Liver (tissue), 8 donors: ENCODE measurements at regions not wholly inside any gene's neighbourhood (a gene's known extent, or its start where the extent isn't known, plus 50 kb on each side); places are given as distances from the start of the nearest gene placed in this dataset.

Source experiments
- DNase-seq: peaks from one replicate; pipeline ENCODE4 v3.0.0-alpha.2; 2017; ENCODE audit warnings: low spot score
- H3K27ac ChIP-seq, 2 donors: one replicate each; pipeline ENCODE4 v1.7.0; 2013; ENCODE audit warnings: inconsistent platforms in 2 of 2, low read length in 2 of 2, control low read depth in 1 of 2, low read depth in 1 of 2, mild to moderate bottlenecking in 1 of 2
- H3K27me3 ChIP-seq, 4 donors: one replicate each; pipeline versions ENCODE4 v1.6.1 to v1.7.0; 2013; ENCODE audit warnings: low read length in 3 of 4, inconsistent platforms in 1 of 4, mild to moderate bottlenecking in 1 of 4, moderate library complexity in 1 of 4; ENCODE audit not compliant: control insufficient read depth in 4 of 4, insufficient read depth in 4 of 4
- H3K36me3 ChIP-seq, 4 donors: one replicate each; pipeline versions ENCODE4 v1.6.1 to v1.7.0; 2013; ENCODE audit warnings: low read length in 3 of 4, mild to moderate bottlenecking in 3 of 4, low read depth in 1 of 4, moderate library complexity in 1 of 4; ENCODE audit not compliant: control insufficient read depth in 4 of 4, insufficient read depth in 3 of 4
- H3K4me1 ChIP-seq, 4 donors: one replicate each; pipeline versions ENCODE4 v1.6.1 to v1.7.0; 2013; ENCODE audit warnings: low read length in 3 of 4, mild to moderate bottlenecking in 3 of 4, moderate library complexity in 1 of 4; ENCODE audit not compliant: control insufficient read depth in 4 of 4, insufficient read depth in 4 of 4
- H3K4me3 ChIP-seq, 3 donors: one replicate each; pipeline versions ENCODE4 v1.6.1 to v1.7.0; 2013; ENCODE audit warnings: low read length in 3 of 3, control low read depth in 1 of 3, low read depth in 1 of 3, mild to moderate bottlenecking in 1 of 3
- H3K9ac ChIP-seq, 2 donors: one replicate each; pipeline ENCODE4 v1.7.0; 2013; ENCODE audit warnings: low read length in 2 of 2, mild to moderate bottlenecking in 2 of 2, moderate library complexity in 2 of 2, control low read depth in 1 of 2, low read depth in 1 of 2
- H3K9me3 ChIP-seq, 4 donors: one replicate each; pipeline versions ENCODE4 v1.6.1 to v1.7.0; 2013; ENCODE audit warnings: low read length in 3 of 4; ENCODE audit not compliant: control insufficient read depth in 4 of 4
- ATF3 ChIP-seq: IDR thresholded peaks from 2 replicates; pipeline ENCODE4 v1.6.1; 2016; ENCODE audit warnings: antibody characterized with exemption
- CTCF ChIP-seq: fragments of 150-350 bp; IDR thresholded peaks from 2 replicates; pipeline ENCODE4 v1.5.1; 2017; ENCODE audit warnings: improper control_type of control experiment, low read depth, low read length; ENCODE audit not compliant: missing input control
- EGR1 ChIP-seq, 2 donors: IDR thresholded peaks; 2 replicates each; pipeline ENCODE4 v1.6.1; 2016 to 2018; ENCODE audit warnings: antibody characterized with exemption in 2 of 2, low read depth in 2 of 2
- FOXA1 ChIP-seq: IDR thresholded peaks from 2 replicates; pipeline ENCODE4 v1.6.1; 2016; ENCODE audit warnings: antibody characterized with exemption
- FOXA2 ChIP-seq: IDR thresholded peaks from 2 replicates; pipeline ENCODE4 v1.6.1; 2016; ENCODE audit warnings: antibody characterized with exemption
- GABPA ChIP-seq, 2 donors: IDR thresholded peaks in 1 of 2; conservative IDR thresholded peaks in 1 of 2; 2 replicates each; pipeline ENCODE4 v1.6.1; 2016; ENCODE audit warnings: antibody characterized with exemption in 2 of 2, mild to moderate bottlenecking in 1 of 2, moderate library complexity in 1 of 2
- HNF4A ChIP-seq, 2 donors: conservative IDR thresholded peaks; 2 replicates each; pipeline ENCODE4 v1.6.1; 2016; ENCODE audit warnings: antibody characterized with exemption in 2 of 2, mild to moderate bottlenecking in 2 of 2
- HNF4G ChIP-seq: IDR thresholded peaks from 2 replicates; pipeline ENCODE4 v1.6.1; 2016; ENCODE audit warnings: antibody characterized with exemption
- JUND ChIP-seq, 2 donors: IDR thresholded peaks; 2 replicates each; pipeline ENCODE4 v1.6.1; 2016; ENCODE audit warnings: antibody characterized with exemption in 2 of 2
- NR2F2 ChIP-seq: IDR thresholded peaks from 2 replicates; pipeline ENCODE4 v1.6.1; 2016; ENCODE audit warnings: antibody characterized with exemption
- RAD21 ChIP-seq, 2 donors: IDR thresholded peaks; 2 replicates each; pipeline ENCODE4 v1.6.1; 2016; ENCODE audit warnings: antibody characterized with exemption in 2 of 2, mild to moderate bottlenecking in 2 of 2
- REST ChIP-seq: IDR thresholded peaks from 2 replicates; pipeline ENCODE4 v1.6.1; 2016; ENCODE audit warnings: antibody characterized with exemption, mild to moderate bottlenecking
- RXRA ChIP-seq, 2 donors: IDR thresholded peaks; 2 replicates each; pipeline ENCODE4 v1.6.1; 2017 to 2018; ENCODE audit warnings: antibody characterized with exemption in 2 of 2, mild to moderate bottlenecking in 1 of 2
- SP1 ChIP-seq: IDR thresholded peaks from 2 replicates; pipeline ENCODE4 v1.6.1; 2018; ENCODE audit warnings: antibody characterized with exemption, mild to moderate bottlenecking
- TAF1 ChIP-seq: conservative IDR thresholded peaks from 2 replicates; pipeline ENCODE4 v1.6.1; 2016; ENCODE audit warnings: antibody characterized with exemption, mild to moderate bottlenecking
- ZBTB33 ChIP-seq: IDR thresholded peaks from 2 replicates; pipeline ENCODE4 v1.6.1; 2016; ENCODE audit warnings: antibody characterized with exemption
- WGBS: extraction: QIAGEN DNeasy Blood & Tissue Kit; methylation state at CpG from one replicate; pipeline ENCODE4 v1.1.7; 2013; 5-methylcytosine and 5-hydroxymethylcytosine counted together
- donor health status: healthy.
- donor health status: healthy.
- donor health status: healthy.
- donor health status: healthy.
- donor health status: healthy.

GRCh38 chr1:199766218-199766792 lies 261.2 kb upstream of the NR5A2 start:
- TF ChIP-seq TAF1 = no peak
- TF ChIP-seq HNF4G = no peak
- TF ChIP-seq HNF4A (conservative IDR thresholded peaks at IDR 0.05) = no peak
- no peak for TF ChIP-seq SP1
- TF ChIP-seq FOXA2 = no peak
- no peak for TF ChIP-seq GABPA (IDR thresholded peaks at IDR 0.05 in 1 of 2, conservative IDR thresholded peaks at IDR 0.05 in 1 of 2)
- no peak for TF ChIP-seq REST
- no peak for TF ChIP-seq NR2F2
- TF ChIP-seq EGR1 (IDR thresholded peaks at IDR 0.05; ENCODE audit: low read depth in 2 of 2) = no peak
- TF ChIP-seq RXRA (IDR thresholded peaks at IDR 0.05) = no peak
- TF ChIP-seq JUND (IDR thresholded peaks at IDR 0.05) = no peak
- TF ChIP-seq ZBTB33 = no peak
- TF ChIP-seq ATF3 = no peak
- TF ChIP-seq FOXA1 = no peak
- no peak for TF ChIP-seq CTCF
- no peak for TF ChIP-seq RAD21 (IDR thresholded peaks at IDR 0.05)
- DNase-seq = no peak
- no peaks in the 10 kb centered on the region for H3K4me1 ChIP-seq

GRCh38 chr1:199767700-199768099 lies 259.8 kb upstream of the NR5A2 start:
- Histone ChIP-seq H3K27ac (no peak overlapping the region), H3K27me3 (no peaks in the 10 kb centered on the region), H3K9me3 (peaks cover 0 to 6% (median 0%) of the 10 kb centered on the region in 4 donors), H3K4me3 (no peak overlapping the region), H3K9ac (no peak overlapping the region), H3K36me3 (no peaks in the 10 kb centered on the region), H3K4me1 (no peaks in the 10 kb centered on the region)
- WGBS = 95% methylated on average over 2 of the region's 2 CpGs
- no peak for DNase-seq
- TF ChIP-seq SP1 (no peak), JUND (IDR thresholded peaks at IDR 0.05) (no peak), ZBTB33 (no peak), NR2F2 (no peak), RAD21 (IDR thresholded peaks at IDR 0.05) (no peak), EGR1 (IDR thresholded peaks at IDR 0.05; ENCODE audit: low read depth in 2 of 2) (no peak), HNF4A (conservative IDR thresholded peaks at IDR 0.05) (no peak), REST (no peak), RXRA (IDR thresholded peaks at IDR 0.05) (no peak), GABPA (IDR thresholded peaks at IDR 0.05 in 1 of 2, conservative IDR thresholded peaks at IDR 0.05 in 1 of 2) (no peak), ATF3 (no peak), FOXA1 (no peak)

More at GRCh38 chr1:199766218-199766792, 261.2 kb upstream of the NR5A2 start:
- Histone ChIP-seq H3K27me3 (no peaks in the 10 kb centered on the region), H3K36me3 (no peaks in the 10 kb centered on the region), H3K27ac (no peak overlapping the region), H3K9me3 (peaks cover 0 to 6% (median 0%) of the 10 kb centered on the region in 4 donors), H3K9ac (no peak overlapping the region), H3K4me3 (no peak overlapping the region)
